SH-SY5Y (cell line): ENCODE measurements at regions not wholly inside any gene's neighbourhood (a gene's known extent, or its start where the extent isn't known, plus 50 kb on each side); places are given as distances from the start of the nearest gene placed in this dataset.

ENCODE experiments used
- GATA2 ChIP-seq: IDR thresholded peaks from 2 replicates; pipeline ENCODE4 v1.6.1; 2011; ENCODE audit warnings: mild to moderate bottlenecking, low read depth, low read length
- GATA3 ChIP-seq: IDR thresholded peaks from 2 replicates; pipeline ENCODE4 v1.6.1; 2011; ENCODE audit warnings: low read depth, mild to moderate bottlenecking, low read length, moderate library complexity

DNA sequence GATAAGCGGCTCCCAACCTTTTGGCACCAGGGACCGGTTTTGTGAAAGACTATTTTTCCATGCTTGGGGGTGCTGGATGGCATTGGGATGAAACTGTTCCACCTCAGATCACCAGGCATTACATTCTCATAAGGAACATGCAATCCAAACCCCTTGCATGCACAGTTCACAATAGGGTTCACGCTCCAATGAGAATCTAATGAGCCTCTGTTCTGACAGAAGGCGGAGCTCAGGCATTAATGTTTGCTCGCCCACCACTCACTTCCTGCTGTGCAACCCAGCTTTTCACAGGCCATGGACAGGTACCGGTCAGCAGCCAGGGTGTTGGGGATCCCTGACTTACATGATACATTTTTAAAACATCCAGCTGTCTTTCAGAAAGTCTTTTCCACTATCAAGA, 187.3 kb downstream of the SLC39A8 start:
- TF ChIP-seq GATA2 (no peak), GATA3 (no peak)
